Choroid plexus epithelial cell (primary cell): ENCODE measurements at regions not wholly inside any gene's neighbourhood (a gene's known extent, or its start where the extent isn't known, plus 50 kb on each side); places are given as distances from the start of the nearest gene placed in this dataset.

ENCODE experiments used
- DNase-seq: peaks from one replicate; pipeline ENCODE4 v3.0.0-alpha.2; 2010; ENCODE audit warnings: low read depth
- H3K4me3 ChIP-seq: 2 replicates; pipeline ENCODE4 v1.5.1; 2011; ENCODE audit warnings: low read depth, mild to moderate bottlenecking, control low read depth, low read length, moderate library complexity
- TF ChIP-seq, protein P1 (sequence below): conservative IDR thresholded peaks from 2 replicates; pipeline ENCODE4 v1.5.1; 2011; ENCODE audit warnings: low read depth, mild to moderate bottlenecking, control low read depth, inconsistent platforms, low read length, moderate library complexity

DNA sequence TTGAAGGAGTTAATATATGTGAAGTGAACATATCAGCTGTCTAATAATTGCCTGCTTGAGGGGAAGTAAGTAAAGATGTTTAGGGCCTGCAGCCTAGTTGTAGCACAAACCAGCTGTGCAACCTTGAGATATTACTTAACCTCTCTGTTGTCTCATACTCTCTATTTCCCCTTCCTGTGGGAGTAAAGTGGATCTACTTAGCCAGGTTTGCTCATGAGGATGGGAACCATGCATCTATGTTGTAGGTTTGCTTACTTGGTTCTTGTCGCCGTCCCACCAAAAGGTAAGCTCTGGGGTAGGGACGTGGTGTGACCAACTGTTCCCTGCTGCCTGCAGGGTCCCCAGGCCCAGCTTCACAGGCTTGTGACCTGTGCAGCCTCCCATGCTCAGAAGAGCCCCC, 362.7 kb upstream of the SULF2 start:
- no peak for DNase-seq
- TF ChIP-seq, protein P1, sequence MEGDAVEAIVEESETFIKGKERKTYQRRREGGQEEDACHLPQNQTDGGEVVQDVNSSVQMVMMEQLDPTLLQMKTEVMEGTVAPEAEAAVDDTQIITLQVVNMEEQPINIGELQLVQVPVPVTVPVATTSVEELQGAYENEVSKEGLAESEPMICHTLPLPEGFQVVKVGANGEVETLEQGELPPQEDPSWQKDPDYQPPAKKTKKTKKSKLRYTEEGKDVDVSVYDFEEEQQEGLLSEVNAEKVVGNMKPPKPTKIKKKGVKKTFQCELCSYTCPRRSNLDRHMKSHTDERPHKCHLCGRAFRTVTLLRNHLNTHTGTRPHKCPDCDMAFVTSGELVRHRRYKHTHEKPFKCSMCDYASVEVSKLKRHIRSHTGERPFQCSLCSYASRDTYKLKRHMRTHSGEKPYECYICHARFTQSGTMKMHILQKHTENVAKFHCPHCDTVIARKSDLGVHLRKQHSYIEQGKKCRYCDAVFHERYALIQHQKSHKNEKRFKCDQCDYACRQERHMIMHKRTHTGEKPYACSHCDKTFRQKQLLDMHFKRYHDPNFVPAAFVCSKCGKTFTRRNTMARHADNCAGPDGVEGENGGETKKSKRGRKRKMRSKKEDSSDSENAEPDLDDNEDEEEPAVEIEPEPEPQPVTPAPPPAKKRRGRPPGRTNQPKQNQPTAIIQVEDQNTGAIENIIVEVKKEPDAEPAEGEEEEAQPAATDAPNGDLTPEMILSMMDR = no peak
- no peak overlapping the region for H3K4me3 ChIP-seq

DNA sequence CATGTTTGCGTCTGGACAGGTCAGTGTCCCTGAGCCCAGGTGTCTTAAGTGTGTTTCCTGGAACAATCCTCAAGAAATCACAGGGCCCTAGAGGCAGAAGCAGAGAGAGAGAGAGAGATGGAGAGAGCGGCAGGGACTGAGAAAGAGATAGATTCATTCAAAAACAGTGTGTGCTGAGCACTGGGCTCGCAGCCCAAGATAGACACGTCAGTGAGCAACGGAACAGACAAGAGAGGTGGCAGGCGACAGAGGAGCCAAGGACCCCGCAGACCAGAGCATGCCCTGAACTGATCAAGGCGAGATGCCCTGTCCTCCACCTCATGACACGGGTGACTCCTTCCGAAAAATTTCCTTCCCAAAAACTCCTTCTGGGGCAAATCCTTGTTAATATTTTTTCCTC, 362.0 kb upstream of the SULF2 start:
- no peak for DNase-seq
- no peak overlapping the region for H3K4me3 ChIP-seq
- TF ChIP-seq, protein P1 = no peak

DNA sequence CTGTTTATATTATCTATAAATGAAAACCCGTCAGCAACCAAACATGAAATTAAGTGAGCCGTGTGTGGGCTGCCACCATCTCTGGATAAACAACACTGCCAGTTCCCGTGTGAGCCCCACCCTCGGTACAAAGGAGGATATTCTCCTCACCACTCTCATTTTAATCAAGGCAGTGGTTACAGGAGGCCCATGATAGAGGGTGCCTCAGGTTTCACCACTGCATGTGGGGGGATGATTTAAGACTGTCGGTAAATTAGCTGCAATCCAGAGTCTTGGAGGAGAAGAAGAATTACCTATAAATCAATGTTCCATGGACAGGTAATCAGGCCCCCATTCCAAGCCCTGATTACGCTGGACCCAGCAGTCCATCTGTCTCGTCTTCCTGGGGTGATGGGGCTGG, 361.6 kb upstream of the SULF2 start:
- no peak overlapping the region for H3K4me3 ChIP-seq
- TF ChIP-seq, protein P1 = no peak
- DNase-seq = no peak

DNA sequence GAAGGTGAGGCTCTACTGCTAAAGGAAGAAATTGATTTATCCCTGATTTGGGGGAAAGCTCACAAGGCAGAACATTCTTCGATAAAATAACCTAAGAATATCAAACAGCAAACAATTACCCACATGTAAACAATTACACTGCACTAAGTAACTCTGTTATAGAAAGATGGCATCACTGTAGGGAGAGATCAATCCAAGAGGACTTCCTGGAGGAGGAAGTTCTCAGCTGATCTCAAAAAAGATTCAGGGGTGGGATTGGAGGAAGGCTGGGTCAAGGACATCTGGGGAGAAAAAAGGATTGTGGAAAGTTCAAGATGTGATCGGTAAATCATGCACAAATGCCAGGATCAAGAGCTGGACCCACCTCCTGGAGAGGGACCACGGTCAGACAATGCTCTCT, 361.0 kb upstream of the SULF2 start:
- TF ChIP-seq, protein P1 = no peak
- no peak for DNase-seq
- no peak overlapping the region for H3K4me3 ChIP-seq

DNA sequence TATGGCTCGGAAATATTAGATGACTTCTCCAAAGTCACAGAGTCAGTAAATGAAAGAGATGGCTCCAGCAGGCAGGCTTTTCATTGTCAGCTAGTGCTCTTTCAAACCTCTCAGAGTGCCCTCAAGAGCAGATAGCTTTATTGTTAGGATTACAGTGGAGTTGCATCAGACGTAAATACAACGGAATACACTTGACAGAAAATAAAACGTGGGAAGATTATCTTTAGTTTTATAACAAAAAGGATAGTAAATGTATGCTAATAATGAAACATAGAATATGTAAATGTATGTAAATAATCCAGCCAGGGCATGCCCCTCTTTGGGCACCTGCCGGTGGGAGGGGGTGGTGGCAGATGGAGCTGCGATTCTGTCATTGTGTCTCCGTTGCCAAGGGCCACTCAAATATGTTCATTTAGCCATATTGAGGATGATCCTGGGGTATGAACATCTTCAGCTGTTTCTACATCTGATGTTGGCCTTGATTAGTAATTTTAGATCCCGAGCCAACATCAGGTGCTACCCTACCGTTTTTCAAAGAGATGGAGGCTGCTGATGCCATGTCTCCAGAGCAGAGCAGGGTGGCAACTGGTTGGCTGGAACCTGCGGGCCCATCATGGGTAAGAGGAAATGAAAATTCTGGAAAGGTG, 358.3 kb upstream of the SULF2 start:
- TF ChIP-seq, protein P1 = no peak
- DNase-seq = no peak
- H3K4me3 ChIP-seq = no peak overlapping the region

DNA sequence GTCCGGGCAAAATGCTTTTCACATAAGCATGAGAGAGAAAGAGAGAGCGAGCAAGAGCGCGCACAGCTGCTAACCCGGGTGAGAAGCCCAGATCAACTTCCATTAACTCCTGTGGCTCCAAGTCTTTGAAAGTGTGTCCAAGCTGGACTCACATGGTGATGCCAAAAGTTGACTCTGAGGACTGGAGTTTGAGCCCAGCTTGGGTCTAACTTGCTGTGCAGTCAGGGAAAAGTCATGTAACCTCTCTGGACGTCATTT, 357.2 kb upstream of the SULF2 start:
- TF ChIP-seq, protein P1 = no peak

DNA sequence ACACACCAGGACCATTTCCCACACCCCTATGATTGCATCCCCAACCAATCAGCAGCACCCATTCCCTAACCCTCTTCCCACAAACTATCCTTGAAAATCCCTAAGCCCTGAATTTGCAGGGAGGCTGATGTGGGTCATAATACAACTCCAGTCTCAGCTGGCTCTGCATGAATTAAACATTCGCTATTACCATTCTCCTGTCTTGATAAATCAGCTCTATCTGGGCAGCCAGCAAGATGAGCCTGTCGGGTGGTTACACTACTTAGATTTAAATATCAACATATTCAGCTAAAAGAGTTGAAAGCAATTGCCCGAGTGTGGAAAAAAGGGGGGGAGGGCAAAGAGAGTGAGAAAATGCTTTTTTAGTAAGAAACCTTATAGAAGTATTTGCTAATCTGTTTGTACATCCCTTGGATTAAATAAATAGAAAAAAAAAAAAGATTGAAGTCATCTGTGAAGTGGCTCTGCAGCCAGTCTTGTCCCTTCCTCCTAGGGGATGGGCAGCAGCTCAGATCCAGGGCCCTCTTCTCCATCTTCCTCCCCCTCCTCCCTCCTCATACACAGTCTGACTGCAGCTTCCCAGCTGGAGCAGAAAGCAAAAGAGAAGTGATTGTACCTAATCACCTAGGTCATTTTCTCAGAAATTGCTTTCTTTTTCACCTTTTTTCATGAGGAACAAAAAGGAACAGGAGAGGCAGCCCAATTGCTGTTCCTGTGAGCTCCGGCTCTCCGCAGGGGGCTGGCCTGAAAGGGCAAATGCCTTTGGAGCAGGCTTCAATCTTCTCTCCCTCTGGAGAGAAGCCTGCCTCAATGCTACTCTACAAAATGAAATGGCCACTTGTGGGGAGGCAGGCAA, 356.6 kb upstream of the SULF2 start:
- no peak overlapping the region for H3K4me3 ChIP-seq
- TF ChIP-seq, protein P1 = no peak
- DNase-seq = no peak

More for the DNA sequence above, 357.2 kb upstream of the SULF2 start:
- H3K4me3 ChIP-seq = no peak overlapping the region
- DNase-seq = no peak
